ENCODE measurements at regions not wholly inside any gene's neighbourhood (a gene's known extent, or its start where the extent isn't known, plus 50 kb on each side); places are given as distances from the start of the nearest gene placed in this dataset.
"Not testable (repeated sequence)": the region's sequence is repeated elsewhere in the genome, so short reads cannot be mapped to it uniquely, and the experiment has no call there.

- Mint-ChIP-seq H3K27me3 (no peaks in the 10 kb centered on the region), H3K27ac (no peak overlapping the region), H3K36me3 (ENCODE audit: low read depth) (no peaks in the 10 kb centered on the region), H3K4me1 (ENCODE audit: low read depth) (no peaks in the 10 kb centered on the region), H3K4me3 (no peak overlapping the region), H3K9me3 (peaks cover 2% of the 10 kb centered on the region)
- DNase-seq, result no peak
- intact Hi-C loops (cut with micrococcal nuclease), result no loop called here
- CTCF ChIA-PET, result no interaction called here
- ATAC-seq, result no peak
- TF ChIP-seq CTCF (IDR thresholded peaks at IDR 0.05), result no peak
- POLR2A ChIA-PET, result no interaction called here
Measured at GRCh38 chr10:52368725-52369124, 54.6 kb downstream of the DKK1 start.

DNA sequence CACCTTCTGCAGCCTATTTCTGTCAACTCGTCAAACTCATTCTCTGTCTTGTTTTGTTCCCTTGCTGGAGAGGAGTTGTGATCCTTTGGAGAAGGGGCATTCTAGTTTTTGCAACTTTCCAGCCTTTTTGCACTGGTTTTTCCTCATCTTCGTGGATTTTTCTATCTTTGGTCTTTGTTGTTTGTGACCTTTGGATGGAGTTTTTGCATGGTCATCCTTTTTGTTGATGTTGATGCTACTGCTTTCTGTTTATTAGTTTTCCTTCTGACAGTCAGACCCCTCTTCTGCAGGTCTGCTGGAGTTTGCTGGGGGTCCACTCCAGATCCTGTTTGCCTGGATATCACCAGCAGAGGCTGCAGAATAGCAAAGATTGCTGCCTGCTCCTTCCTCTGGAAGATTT, 60.1 kb downstream of the DKK1 start:
- H3K27me3 Mint-ChIP-seq; H3K4me1 Mint-ChIP-seq (ENCODE audit: low read depth); H3K27ac Mint-ChIP-seq: not testable (repeated sequence)

DNA sequence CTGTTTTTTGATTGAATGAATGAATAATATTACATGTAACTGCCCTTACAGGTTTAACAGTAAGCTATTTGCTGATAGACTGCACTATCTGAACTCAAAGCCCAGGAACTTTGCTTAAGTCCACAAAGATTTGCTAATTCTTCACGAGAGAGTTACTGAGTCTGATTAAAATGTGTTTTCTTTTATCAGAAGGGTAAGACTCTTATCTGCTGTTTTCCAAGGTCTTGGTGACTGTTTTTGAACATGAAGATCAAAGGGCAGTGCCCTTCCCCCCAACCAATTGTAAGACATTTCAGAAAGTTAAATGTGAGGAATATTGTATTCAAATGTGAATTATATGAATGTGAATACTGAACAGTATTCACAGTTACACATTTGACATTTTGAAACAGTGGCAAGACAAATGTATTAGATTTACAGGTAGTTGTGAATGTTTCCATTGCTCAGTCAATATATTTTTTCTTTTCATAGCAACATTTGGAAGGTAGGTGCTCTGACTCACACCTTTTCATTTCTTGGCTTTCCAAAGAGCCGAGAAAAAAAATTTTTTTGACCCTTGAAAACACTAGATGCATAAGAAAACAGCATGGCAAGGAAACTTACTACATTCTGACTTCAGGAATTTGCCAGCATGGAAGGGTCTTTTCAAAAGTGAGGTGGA, 62.7 kb downstream of the DKK1 start:
- ATAC-seq (no peak), DNase-seq (no peak)
- intact Hi-C loops (cut with micrococcal nuclease), result no loop called here
- H3K4me3 Mint-ChIP-seq, result no peak overlapping the region
- H3K9me3 Mint-ChIP-seq, result no peaks in the 10 kb centered on the region
- H3K4me1 Mint-ChIP-seq (ENCODE audit: low read depth), result no peaks in the 10 kb centered on the region
- H3K27me3 Mint-ChIP-seq, result no peaks in the 10 kb centered on the region
- ChIA-PET POLR2A (no interaction called here), CTCF (no interaction called here)
- H3K36me3 Mint-ChIP-seq (ENCODE audit: low read depth), result no peaks in the 10 kb centered on the region
- H3K27ac Mint-ChIP-seq, result no peak overlapping the region
- no peak for TF ChIP-seq CTCF (IDR thresholded peaks at IDR 0.05)

More for the DNA sequence above, 60.1 kb downstream of the DKK1 start:
- CTCF ChIA-PET; H3K36me3 Mint-ChIP-seq (ENCODE audit: low read depth); intact Hi-C loops (cut with micrococcal nuclease); H3K9me3 Mint-ChIP-seq; H3K4me3 Mint-ChIP-seq; DNase-seq; ATAC-seq; POLR2A ChIA-PET: not testable (repeated sequence)

DNA sequence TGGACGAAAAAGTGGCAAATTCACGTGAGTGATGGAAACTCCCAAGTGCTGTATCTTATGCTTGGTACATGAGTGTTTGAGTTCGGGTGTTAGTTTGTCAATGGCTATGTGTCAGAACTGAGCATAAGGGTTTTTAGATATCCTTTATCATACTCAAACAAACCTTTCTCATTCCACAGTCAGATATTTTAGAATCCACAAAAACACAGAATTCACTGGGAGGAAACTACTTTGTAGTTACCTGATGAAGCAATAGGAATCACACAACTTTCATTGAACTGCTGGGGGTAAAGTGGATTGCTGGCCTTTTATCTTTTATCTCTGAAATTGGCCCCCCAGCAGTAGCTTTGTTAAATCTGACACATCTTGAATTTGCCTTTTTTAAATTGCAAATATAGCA, 64.0 kb downstream of the DKK1 start:
- DNase-seq (no peak), ATAC-seq (no peak)
- Mint-ChIP-seq H3K27me3 (no peaks in the 10 kb centered on the region), H3K4me1 (ENCODE audit: low read depth) (no peaks in the 10 kb centered on the region), H3K4me3 (no peak overlapping the region), H3K27ac (no peak overlapping the region), H3K36me3 (ENCODE audit: low read depth) (no peaks in the 10 kb centered on the region), H3K9me3 (no peaks in the 10 kb centered on the region)
- intact Hi-C loops (cut with micrococcal nuclease), result no loop called here
- no peak for TF ChIP-seq CTCF (IDR thresholded peaks at IDR 0.05)
- ChIA-PET CTCF (no interaction called here), POLR2A (no interaction called here)

GRCh38 chr10:52379287-52379686, 65.2 kb downstream of the DKK1 start:
- H3K36me3 Mint-ChIP-seq (ENCODE audit: low read depth), result no peaks in the 10 kb centered on the region
- DNase-seq (no peak), ATAC-seq (no peak)
- TF ChIP-seq CTCF (IDR thresholded peaks at IDR 0.05), result no peak
- H3K4me3 Mint-ChIP-seq, result no peak overlapping the region
- H3K27ac Mint-ChIP-seq, result no peak overlapping the region
- CTCF ChIA-PET, result no interaction called here
- H3K9me3 Mint-ChIP-seq, result no peaks in the 10 kb centered on the region
- H3K4me1 Mint-ChIP-seq (ENCODE audit: low read depth), result no peaks in the 10 kb centered on the region
- no peaks in the 10 kb centered on the region for H3K27me3 Mint-ChIP-seq
- intact Hi-C loops (cut with micrococcal nuclease), result no loop called here
- POLR2A ChIA-PET, result no interaction called here

DNA sequence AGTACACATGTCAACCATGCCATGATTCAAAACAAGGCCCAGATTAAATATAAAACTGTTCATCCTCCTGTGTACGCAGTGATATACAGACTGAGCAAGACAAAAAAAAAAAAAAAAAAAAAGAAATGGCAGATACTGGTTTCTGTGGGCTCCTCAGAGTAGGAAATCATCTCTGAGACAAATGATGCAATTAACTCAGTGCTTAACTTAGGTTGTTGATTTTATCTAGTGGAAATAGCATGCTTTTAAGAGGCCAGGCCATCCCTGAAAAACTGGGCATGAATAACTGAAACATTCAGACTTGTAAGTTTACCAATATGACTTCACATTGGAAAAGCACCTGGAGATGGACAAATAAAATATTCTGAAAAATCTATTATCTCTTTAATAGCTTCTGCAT, 69.0 kb downstream of the DKK1 start:
- Mint-ChIP-seq H3K36me3 (ENCODE audit: low read depth) (no peaks in the 10 kb centered on the region), H3K4me3 (no peak overlapping the region), H3K9me3 (no peaks in the 10 kb centered on the region), H3K27me3 (no peaks in the 10 kb centered on the region), H3K4me1 (ENCODE audit: low read depth) (no peaks in the 10 kb centered on the region), H3K27ac (no peak overlapping the region)
- ChIA-PET POLR2A (interaction anchor here (0.7 kb wide), 1 partner anchor 1066 kb away, joined by 3 read pairs; no protein-coding TSS in a partner anchor), CTCF (no interaction called here)
- no peak for DNase-seq
- intact Hi-C loops (cut with micrococcal nuclease), result no loop called here
- TF ChIP-seq CTCF (IDR thresholded peaks at IDR 0.05), result no peak
- no peak for ATAC-seq

Measured in activated CD8-positive, alpha-beta T cell treated with anti-CD3 and anti-CD28 coated beads for 36 hours (primary cell).